ENCODE measurements at regions not wholly inside any gene's neighbourhood (a gene's known extent, or its start where the extent isn't known, plus 50 kb on each side); places are given as distances from the start of the nearest gene placed in this dataset.

- TF ChIP-seq JUND (IDR thresholded peaks at IDR 0.05; ENCODE audit: low read depth, low read length) = no peak
- TF ChIP-seq CTCF (IDR thresholded peaks at IDR 0.05 in 2 of 3, conservative IDR thresholded peaks at IDR 0.05 in 1 of 3; ENCODE audit: control insufficient read depth in 2 of 3, extremely low read depth in 1 of 3, insufficient read depth in 1 of 3, low read depth in 3 of 3, low read length in 3 of 3) = no peak
- no peak for TF ChIP-seq MAX (IDR thresholded peaks at IDR 0.05; ENCODE audit: low read depth, low read length)
- no peak for TF ChIP-seq BHLHE40 (IDR thresholded peaks at IDR 0.05; ENCODE audit: borderline replicate concordance in 1 of 2, low read depth in 2 of 2, low read length in 1 of 2)
Observed at GRCh38 chr2:242051463-242051862, 181.9 kb downstream of the RTP5 start.
